Cardiac muscle cell (in vitro differentiated cells and primary cell): ENCODE measurements at regions not wholly inside any gene's neighbourhood (a gene's known extent, or its start where the extent isn't known, plus 50 kb on each side); places are given as distances from the start of the nearest gene placed in this dataset.

Experiments
- DNase-seq, 2 donors: peaks; one replicate each; pipeline versions ENCODE4 v3.0.0 to v3.0.0-alpha.2; 2010 to 2017; ENCODE audit warnings: low read depth in 1 of 2, low spot score in 1 of 2
- H3K27ac ChIP-seq: fragments of 200-600 bp; sonication (generic); 2 replicates; pipeline ENCODE4 v1.5.1; 2016
- H3K27me3 ChIP-seq: fragments of 200-600 bp; sonication (generic); 2 replicates; pipeline ENCODE4 v1.6.0; 2016; ENCODE audit warnings: control low read depth
- H3K36me3 ChIP-seq: fragments of 200-600 bp; sonication (generic); 2 replicates; pipeline ENCODE4 v1.5.1; 2016; ENCODE audit warnings: control low read depth
- H3K4me1 ChIP-seq: fragments of 200-600 bp; sonication (generic); 2 replicates; pipeline ENCODE4 v1.8.1; 2017; ENCODE audit warnings: low read depth, mild to moderate bottlenecking, mixed run types
- H3K4me3 ChIP-seq: fragments of 200-600 bp; sonication (generic); 2 replicates; pipeline ENCODE4 v1.5.1; 2016; ENCODE audit warnings: mild to moderate bottlenecking
- H3K9me3 ChIP-seq: fragments of 200-600 bp; sonication (generic); 2 replicates; pipeline ENCODE4 v1.5.1; 2017; ENCODE audit warnings: low read depth, mild to moderate bottlenecking, control low read depth
- TF ChIP-seq, protein P1 (sequence below): IDR thresholded peaks from 2 replicates; pipeline ENCODE4 v1.5.1; 2012; ENCODE audit warnings: low read depth, mild to moderate bottlenecking, low read length

DNA sequence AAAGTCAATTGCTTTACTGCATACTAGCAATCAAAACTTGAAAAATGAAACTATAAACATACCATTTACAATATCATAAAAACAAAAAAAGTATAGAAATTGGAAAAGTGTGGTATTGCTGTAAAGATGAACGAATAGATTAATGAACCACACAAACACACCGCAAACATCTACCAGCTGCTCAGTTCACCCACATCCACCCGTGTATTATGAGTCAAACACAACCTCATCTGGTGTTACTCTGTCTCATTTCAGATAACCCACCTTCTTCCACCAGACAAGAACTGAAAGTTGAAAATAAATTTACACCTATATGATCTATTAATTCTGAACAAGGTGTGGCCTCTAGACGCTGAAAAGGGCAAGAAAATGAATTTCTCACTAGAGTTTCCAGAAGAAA, 53.3 kb downstream of the BLID start:
- H3K9me3 ChIP-seq: no peaks in the 10 kb centered on the region
- H3K36me3 ChIP-seq: no peaks in the 10 kb centered on the region
- H3K27ac ChIP-seq: no peak overlapping the region

DNA sequence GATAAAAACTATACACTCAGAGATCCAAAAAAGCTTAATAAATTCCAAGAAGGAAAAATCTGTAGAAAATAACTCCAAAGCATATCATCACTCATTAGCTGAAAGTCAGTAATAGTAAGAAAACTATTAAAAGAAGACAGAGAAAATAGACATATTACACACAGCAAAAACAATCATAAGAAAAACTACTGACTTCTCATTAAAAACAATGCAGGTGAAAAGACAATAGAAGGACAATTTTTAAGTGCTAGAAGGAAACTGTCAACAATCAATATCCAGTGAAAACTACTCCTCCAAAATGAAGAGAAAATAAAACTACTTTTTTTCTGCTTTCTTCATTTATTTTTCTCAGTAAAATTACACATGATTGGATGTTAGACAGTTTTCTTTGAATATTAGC, 56.5 kb downstream of the BLID start:
- no peaks in the 10 kb centered on the region for H3K36me3 ChIP-seq

More for the DNA sequence above, 53.3 kb downstream of the BLID start:
- TF ChIP-seq, protein P1, sequence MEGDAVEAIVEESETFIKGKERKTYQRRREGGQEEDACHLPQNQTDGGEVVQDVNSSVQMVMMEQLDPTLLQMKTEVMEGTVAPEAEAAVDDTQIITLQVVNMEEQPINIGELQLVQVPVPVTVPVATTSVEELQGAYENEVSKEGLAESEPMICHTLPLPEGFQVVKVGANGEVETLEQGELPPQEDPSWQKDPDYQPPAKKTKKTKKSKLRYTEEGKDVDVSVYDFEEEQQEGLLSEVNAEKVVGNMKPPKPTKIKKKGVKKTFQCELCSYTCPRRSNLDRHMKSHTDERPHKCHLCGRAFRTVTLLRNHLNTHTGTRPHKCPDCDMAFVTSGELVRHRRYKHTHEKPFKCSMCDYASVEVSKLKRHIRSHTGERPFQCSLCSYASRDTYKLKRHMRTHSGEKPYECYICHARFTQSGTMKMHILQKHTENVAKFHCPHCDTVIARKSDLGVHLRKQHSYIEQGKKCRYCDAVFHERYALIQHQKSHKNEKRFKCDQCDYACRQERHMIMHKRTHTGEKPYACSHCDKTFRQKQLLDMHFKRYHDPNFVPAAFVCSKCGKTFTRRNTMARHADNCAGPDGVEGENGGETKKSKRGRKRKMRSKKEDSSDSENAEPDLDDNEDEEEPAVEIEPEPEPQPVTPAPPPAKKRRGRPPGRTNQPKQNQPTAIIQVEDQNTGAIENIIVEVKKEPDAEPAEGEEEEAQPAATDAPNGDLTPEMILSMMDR: no peak
- Histone ChIP-seq H3K4me3 (no peak overlapping the region), H3K27me3 (no peaks in the 10 kb centered on the region), H3K4me1 (no peaks in the 10 kb centered on the region)
- DNase-seq: no peak

DNA sequence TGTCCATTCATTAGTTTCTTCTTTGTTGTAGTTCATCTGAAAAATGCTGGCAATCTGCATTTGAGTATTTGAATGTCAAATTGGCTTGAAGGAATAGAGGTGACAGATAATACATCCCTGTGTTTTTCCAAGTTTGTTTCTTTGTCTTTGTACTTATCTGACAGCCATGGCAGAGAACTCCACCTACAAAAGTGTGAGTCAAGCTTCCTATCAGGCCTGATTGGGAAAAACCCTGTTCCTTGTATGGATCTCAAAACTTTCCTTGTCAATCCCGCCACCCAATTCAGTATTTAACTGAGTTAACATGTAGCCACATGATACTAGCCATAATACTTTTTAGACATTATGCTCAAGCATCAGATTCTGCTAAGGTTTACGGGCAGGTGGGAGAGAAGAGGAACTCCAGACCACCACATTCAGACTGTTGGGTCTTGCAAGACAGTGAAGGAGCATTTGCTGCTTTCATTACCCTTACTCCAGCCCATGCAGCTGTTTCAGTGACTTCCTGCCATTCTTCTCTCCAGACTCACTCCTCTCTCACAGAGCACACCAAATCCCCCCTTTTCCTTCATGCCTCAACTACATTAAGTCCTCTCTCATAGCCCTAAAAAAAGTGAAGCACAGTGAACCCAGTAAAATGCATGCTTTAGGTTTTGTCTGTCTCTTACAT, 65.9 kb downstream of the BLID start:
- Histone ChIP-seq H3K4me3 (no peak overlapping the region), H3K27ac (no peak overlapping the region), H3K36me3 (no peaks in the 10 kb centered on the region), H3K9me3 (no peaks in the 10 kb centered on the region), H3K27me3 (no peaks in the 10 kb centered on the region), H3K4me1 (no peaks in the 10 kb centered on the region)
- TF ChIP-seq, protein P1: no peak
- no peak for DNase-seq

More for the DNA sequence above, 56.5 kb downstream of the BLID start:
- Histone ChIP-seq H3K27ac (no peak overlapping the region), H3K4me1 (no peaks in the 10 kb centered on the region), H3K9me3 (no peaks in the 10 kb centered on the region), H3K27me3 (no peaks in the 10 kb centered on the region), H3K4me3 (no peak overlapping the region)
- TF ChIP-seq, protein P1: no peak
- DNase-seq: no peak

DNA sequence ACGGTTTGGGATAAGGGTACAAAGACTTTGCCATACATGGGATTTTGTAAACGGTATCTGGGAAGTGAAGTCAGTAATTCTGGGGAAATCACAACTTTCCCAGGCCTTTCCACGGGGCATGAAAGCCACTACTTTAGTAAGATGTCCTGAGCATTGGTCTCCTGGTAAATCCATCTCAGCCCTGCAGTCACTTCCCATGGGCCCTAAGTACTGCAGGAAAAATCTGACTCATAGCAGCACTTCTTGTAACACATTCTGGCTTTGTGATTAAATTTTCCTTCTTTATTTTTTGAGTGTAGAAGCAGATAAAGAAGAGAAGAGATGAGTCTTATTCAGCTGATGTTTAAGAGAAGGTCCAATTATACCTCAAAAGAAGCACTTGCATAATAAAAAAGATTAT, 67.6 kb downstream of the BLID start:
- no peak overlapping the region for H3K27ac ChIP-seq
- H3K27me3 ChIP-seq: no peaks in the 10 kb centered on the region
- no peaks in the 10 kb centered on the region for H3K9me3 ChIP-seq
- no peaks in the 10 kb centered on the region for H3K4me1 ChIP-seq
- TF ChIP-seq, protein P1: no peak
- no peaks in the 10 kb centered on the region for H3K36me3 ChIP-seq
- H3K4me3 ChIP-seq: no peak overlapping the region
- peak in 1 of 2 donors; percentile 30 for DNase-seq

DNA sequence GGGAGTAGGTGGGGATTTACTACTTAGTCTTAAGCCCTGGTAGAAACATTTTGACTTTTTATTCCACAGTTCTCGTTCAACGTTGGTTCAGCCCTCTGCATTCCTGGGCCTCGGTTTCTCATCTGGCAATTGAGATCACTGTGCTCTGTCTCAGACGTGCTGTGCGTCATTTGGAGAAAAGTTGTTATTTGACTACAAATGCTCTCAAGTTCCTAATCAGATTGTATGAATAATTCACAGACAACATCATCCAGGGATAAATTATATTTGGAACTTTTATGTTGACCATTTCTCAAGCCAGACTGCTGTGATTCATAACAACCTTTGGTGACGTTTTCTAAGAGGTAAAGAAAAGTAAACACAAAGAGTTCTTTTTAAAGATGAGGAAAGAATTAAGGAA, 69.2 kb downstream of the BLID start:
- Histone ChIP-seq H3K27ac (no peak overlapping the region), H3K4me3 (no peak overlapping the region), H3K4me1 (no peaks in the 10 kb centered on the region), H3K9me3 (no peaks in the 10 kb centered on the region), H3K27me3 (no peaks in the 10 kb centered on the region), H3K36me3 (no peaks in the 10 kb centered on the region)
- TF ChIP-seq, protein P1: no peak
- peak in 1 of 2 donors; percentile 58 for DNase-seq
